Bone marrow (tissue), 2 donors: ENCODE measurements at regions not wholly inside any gene's neighbourhood (a gene's known extent, or its start where the extent isn't known, plus 50 kb on each side); places are given as distances from the start of the nearest gene placed in this dataset.

Experiments used
- DNase-seq, 2 donors: peaks; one replicate each; lab custom pipeline; 2025; lab: John Stamatoyannopoulos, UW

- no peak for DNase-seq
These were observed 58.4 kb downstream of the SLC25A47 start for GRCh38 chr14:100381395-100382105.

GRCh38 chr14:100382106-100382455 lies 58.9 kb downstream of the SLC25A47 start:
- DNase-seq = no peak

DNA sequence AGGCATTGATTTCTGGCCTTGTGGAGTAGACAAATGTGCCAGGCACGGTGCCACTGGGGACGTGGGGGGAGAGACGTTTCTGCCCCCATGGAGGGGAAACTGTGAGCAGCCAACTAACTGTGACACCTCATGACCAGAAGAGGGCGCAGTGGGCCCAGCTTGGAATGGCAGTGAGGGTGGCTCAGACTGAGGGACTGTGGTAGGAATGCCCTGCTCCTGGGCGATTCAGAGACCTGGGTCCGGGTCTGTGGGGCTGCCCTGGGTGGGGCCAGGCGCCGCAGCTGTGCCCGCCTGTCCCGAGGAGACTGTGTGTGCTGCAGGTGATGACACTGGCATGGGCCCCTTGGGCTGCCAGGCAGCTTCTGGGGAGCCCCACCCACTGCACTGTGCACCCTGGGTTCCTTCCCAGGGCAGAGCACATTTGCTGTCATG lies 60.6 kb downstream of the SLC25A47 start:
- DNase-seq = peak; percentile 22 to 34

DNA sequence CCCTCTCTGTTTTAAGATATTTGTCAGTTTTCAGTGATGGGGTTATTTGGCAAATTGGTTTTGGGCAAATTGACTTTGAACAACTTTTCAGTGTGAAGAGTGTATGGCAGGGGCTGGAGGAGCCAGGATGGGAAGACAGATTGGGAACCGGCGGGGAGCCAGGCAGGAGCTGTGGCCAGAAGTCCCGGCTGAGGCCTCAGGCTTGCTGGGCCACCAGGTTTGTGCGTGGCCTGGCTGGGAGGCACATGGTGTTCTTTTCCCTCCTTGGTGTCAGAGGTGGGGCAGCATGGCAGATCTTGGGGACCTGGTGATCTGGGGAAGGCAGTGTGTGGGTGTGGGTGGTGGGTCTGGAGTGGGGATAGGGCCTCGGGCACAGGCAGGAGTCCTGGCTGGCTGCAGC lies 61.1 kb downstream of the SLC25A47 start:
- DNase-seq = no peak

DNA sequence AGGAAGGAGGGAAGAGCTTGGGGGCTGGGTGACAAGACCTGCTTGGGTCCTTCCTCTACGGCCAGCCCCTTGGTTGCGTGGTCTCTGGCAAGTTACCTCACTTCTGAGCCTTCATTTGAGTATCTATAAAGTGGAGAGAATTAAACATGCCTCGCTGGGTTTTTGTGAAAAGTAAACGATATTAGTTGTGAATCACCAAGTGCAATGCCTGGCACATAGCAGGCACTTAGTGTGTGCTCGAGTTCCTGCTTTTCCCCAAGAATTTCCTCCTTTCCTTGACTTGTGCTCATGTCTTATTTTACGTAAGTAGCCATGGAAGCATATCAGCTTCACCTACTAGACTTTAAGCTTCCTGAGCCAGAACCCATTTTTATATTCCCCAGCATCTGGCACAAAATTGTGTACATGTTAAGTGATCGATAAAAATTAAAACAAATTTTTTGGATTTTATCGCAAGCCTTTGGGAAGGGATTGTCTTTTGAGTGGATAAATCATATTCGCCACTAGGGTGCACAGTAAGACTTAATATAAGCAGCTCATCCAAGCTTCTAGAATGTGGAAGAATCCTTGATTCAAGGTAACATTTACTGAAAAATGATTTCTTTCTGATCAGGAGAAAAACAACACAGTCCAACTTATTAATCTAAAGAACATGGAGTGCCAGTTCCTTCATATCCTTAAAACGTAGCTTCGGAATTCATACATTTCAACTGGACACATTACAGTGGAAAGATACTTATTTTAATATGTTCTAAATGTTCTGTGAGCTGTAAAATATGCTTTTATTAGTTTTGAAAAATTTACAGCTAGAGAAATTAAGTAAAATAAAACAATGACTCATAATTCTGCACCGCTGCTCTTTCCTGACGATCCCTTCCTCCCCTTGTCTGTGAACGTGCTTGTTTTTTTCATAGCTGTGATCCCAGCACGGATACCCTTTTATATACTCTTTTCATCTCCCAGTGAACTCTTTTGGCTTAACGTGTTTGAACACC lies 62.0 kb downstream of the SLC25A47 start:
- DNase-seq = no peak

DNA sequence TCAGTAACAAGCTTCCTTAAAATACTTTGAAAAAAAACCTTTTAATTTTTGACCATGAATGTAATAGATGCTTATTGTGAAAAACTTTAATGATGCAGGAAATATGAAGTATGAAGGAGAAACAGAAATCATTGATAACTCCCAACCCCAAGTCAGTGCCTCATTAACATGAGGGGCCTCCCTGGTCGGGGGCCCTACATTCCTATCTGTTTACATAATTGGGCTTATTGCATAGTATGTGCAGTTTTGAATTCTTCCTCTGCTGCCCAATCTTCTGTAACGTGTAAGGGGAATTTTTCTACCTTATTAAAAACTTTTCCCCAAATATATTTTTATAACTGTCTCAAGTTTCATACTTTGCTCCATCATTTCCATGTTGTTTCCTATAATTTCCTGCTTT lies 63.0 kb downstream of the SLC25A47 start:
- DNase-seq = no peak

- no peak for DNase-seq
These were observed 63.7 kb downstream of the SLC25A47 start for GRCh38 chr14:100386846-100387245.

- DNase-seq = no peak
These were observed 64.3 kb downstream of the SLC25A47 start for GRCh38 chr14:100387450-100387849.

DNA sequence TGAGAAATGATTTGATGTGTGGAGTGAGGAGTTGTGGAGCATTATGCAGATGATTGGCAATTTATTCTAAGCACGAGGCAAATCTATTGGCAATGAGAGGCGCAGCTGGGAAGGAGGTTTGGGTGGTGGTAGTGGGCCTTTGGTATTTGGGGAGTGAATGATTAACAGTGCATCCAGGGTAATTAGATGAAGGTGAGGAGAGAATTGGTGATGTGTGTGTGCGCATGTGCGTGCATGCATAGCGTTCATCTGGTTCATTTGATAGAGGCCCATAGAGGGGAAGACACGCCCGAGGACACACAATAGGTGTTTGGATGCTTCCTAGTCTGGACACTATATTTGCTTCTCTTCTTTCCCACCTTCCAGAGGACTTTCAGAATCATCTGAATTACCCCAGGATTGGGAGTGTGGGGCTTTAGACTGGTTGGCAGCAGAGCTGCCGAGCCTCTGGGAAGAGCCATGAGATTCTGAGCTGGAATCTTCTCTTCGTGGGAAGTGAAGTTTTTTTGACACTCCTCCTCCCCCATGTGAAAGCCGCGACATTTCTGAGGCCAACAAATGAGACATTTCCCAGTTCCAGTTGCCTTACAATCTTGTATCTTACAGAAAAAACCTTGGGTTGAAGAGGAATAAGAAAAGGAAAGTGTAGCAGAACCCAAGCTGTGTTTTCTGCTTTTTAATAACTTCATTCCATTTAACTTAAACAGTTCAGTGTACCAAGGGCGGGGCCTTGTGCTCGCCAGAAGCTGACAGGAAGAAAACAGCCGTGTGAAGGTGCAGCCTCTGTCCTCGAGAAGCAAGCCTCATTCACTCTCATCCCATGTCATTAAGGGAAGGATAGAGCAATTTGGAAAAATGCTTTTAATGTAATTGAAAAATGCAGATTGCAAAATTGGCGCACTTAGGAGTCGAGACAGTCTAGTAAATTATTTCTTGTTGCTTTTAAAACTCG lies 65.2 kb downstream of the SLC25A47 start:
- no peak for DNase-seq

DNA sequence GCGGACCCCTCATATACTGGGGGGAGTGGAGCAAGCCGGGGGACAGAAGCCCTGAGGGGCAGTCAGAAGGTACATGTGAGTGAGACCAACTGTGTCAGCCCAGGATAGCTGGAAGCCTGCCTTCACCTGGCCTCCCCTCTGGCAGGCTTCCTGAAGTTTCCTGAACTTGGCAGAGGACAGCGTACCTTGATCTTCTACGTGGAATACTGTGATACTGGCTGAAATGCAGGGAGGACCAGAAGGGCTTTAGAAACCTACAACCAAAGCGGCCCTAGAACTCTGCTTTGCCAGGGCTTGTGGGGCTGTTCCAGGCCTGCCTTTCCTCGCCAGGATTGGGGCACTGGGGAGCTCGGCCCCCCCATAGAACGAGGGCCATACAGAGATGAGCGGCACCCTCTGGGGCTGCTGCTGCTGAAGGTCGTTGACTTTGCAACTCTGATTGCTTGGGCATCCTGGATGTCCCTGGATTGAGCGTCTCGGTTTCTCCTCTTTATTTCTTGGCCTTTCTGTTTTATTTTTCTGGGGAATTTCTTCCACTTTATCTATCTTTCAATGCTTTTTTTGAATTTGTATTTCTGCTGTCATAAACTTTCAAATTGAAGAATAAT lies 66.5 kb downstream of the SLC25A47 start:
- no peak for DNase-seq

- no peak for DNase-seq
These were observed 68.0 kb downstream of the SLC25A47 start for GRCh38 chr14:100391173-100391572.

- no peak for DNase-seq
These were observed 68.6 kb downstream of the SLC25A47 start for GRCh38 chr14:100391724-100392123.

GRCh38 chr14:100392356-100392755 lies 69.2 kb downstream of the SLC25A47 start:
- no peak for DNase-seq

- DNase-seq = no peak
These were observed 70.2 kb downstream of the SLC25A47 start for GRCh38 chr14:100393362-100393761.

GRCh38 chr14:100393906-100394732 lies 71.0 kb downstream of the SLC25A47 start:
- no peak for DNase-seq

- DNase-seq = no peak
These were observed 71.9 kb downstream of the SLC25A47 start for GRCh38 chr14:100394886-100395672.

- DNase-seq = no peak
These were observed 73.2 kb downstream of the SLC25A47 start for GRCh38 chr14:100396266-100396795.

GRCh38 chr14:100397005-100397404 lies 73.9 kb downstream of the SLC25A47 start:
- DNase-seq = no peak

DNA sequence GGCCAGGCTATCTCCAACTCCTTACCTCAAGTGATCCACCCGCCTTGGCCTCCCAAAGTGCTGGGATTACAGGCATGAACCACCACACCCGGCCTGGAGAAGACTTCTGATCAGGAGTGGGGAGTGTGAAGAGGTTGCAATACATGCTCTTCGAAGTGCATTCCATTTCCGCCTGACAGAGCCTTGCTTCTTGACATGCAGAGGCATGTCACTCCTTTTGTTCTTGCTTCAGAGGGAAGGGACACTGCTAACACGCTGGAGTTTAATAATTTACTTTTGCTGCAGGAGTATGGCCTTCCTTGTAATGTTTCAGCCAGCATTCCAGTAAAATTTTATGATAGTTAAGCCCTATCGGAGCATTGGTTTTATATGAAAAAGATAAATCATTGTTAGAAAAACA lies 74.9 kb downstream of the SLC25A47 start:
- DNase-seq = no peak
